Gastrocnemius medialis (tissue), 4 donors: ENCODE measurements at regions not wholly inside any gene's neighbourhood (a gene's known extent, or its start where the extent isn't known, plus 50 kb on each side); places are given as distances from the start of the nearest gene placed in this dataset.

Source experiments
- ATAC-seq, 2 donors: fragments of 150-250 bp; one replicate each; pipeline ENCODE4 v1.9.1; 2016
- DNase-seq, 2 donors: peaks; one replicate each; pipeline ENCODE4 v3.0.0-alpha.2; 2019
- H3K27ac ChIP-seq, 4 donors: fragments of 200-600 bp; sonication (generic); 1 replicate in 1 of 4; 2 replicates in 3 of 4; pipeline ENCODE4 v1.5.1; 2016 to 2018; ENCODE audit warnings: mild to moderate bottlenecking in 2 of 4, moderate library complexity in 1 of 4
- H3K27me3 ChIP-seq, 3 donors: fragments of 200-600 bp; sonication (generic) in 2 of 3; 1 replicate in 1 of 3; 2 replicates in 2 of 3; pipeline versions ENCODE4 v1.5.1 to v1.6.0; 2016 to 2019; ENCODE audit warnings: mild to moderate bottlenecking in 1 of 3, moderate library complexity in 1 of 3
- H3K36me3 ChIP-seq, 2 donors: fragments of 200-600 bp; sonication (generic) in 1 of 2; one replicate each; pipeline ENCODE4 v1.5.1; 2017 to 2018
- H3K4me1 ChIP-seq, 2 donors: fragments of 200-600 bp; sonication (generic) in 1 of 2; one replicate each; pipeline ENCODE4 v1.5.1; 2016 to 2017; ENCODE audit warnings: mild to moderate bottlenecking in 2 of 2
- H3K4me3 ChIP-seq, 4 donors: fragments of 200-600 bp; sonication (generic) in 3 of 4; 1 replicate in 1 of 4; 2 replicates in 3 of 4; pipeline ENCODE4 v1.5.1; 2016 to 2019; ENCODE audit warnings: mild to moderate bottlenecking in 2 of 4
- H3K9me3 ChIP-seq, 3 donors: fragments of 200-600 bp; sonication (generic) in 2 of 3; 1 replicate in 1 of 3; 2 replicates in 2 of 3; pipeline ENCODE4 v1.5.1; 2016 to 2019
- POLR2A ChIP-seq, 2 donors: fragments of 450-650 bp; IDR thresholded peaks; one replicate each; pipeline ENCODE4 v1.6.1; 2017; ENCODE audit warnings: antibody characterized with exemption in 2 of 2, mild to moderate bottlenecking in 2 of 2, moderate library complexity in 2 of 2
- in situ Hi-C, 4 donors: fragments of 200-750 bp; cut with MboI; loops; one replicate each; pipeline versions ENCODE4 v1.15.0 to v1.8.0; 2017; ENCODE audit warnings: low sequenced_read_pairs in 4 of 4
- intact Hi-C: fragments of 100-400 bp; cut with DNase I; formaldehyde crosslinking; loops from one replicate; pipeline ENCODE4 v1.15.1; 2023; ENCODE audit warnings: low total_unique reads
- TF ChIP-seq, protein P1 (sequence below), 5 experiments: fragments of 450-650 bp in 3 of 5; fragments of 200-600 bp in 2 of 5; sonication (generic) in 2 of 5; IDR thresholded peaks in 4 of 5; conservative IDR thresholded peaks in 1 of 5; 1 replicate in 4 of 5; 2 replicates in 1 of 5; pipeline ENCODE4 v1.5.1; 2016 to 2019; ENCODE audit warnings: antibody characterized with exemption in 5 of 5, mild to moderate bottlenecking in 3 of 5, moderate library complexity in 3 of 5

DNA sequence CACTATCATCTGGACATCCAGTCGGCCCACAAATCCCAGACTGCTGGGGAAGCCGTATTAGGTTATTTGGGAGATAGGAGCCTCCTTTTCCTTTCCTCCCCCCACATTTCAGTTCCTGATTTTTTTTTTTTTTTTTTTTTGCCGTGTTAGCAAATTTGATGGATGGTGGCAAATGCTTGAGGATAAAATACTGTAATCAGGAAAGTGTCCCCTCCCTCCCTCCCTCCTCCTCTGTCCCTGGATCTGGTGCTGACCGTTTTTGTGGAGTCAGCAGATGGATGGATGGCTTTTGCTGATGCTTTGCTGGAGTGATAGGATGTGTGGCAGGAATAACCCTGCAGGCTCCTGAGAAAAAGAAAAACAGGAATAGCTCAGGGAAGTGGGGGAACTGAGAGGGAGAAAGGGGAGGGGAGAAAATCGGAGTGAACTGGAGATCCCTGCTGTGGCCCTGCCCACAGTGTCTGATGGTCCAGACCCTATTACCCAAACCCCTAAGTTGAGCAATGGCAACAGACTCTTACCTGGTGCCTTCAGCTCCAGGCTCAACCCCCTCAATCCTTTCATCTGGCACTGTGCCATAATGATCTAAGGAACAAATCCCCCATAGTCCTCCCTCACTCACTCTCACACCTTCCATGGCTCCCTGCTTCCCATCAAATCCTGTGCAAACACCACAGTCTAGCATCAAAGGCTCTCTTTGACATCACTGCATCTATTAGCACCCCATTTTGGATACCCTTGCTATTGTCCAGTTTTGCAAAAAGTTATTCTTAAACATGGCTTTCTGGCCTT, 277.3 kb upstream of the CHD6 start:
- Histone ChIP-seq H3K27me3 (no peaks in the 10 kb centered on the region), H3K4me3 (no peak overlapping the region), H3K9me3 (no peaks in the 10 kb centered on the region), H3K4me1 (no peaks in the 10 kb centered on the region), H3K27ac (no peak overlapping the region), H3K36me3 (no peaks in the 10 kb centered on the region)
- DNase-seq (no peak), ATAC-seq (no peak)
- TF ChIP-seq, protein P1, sequence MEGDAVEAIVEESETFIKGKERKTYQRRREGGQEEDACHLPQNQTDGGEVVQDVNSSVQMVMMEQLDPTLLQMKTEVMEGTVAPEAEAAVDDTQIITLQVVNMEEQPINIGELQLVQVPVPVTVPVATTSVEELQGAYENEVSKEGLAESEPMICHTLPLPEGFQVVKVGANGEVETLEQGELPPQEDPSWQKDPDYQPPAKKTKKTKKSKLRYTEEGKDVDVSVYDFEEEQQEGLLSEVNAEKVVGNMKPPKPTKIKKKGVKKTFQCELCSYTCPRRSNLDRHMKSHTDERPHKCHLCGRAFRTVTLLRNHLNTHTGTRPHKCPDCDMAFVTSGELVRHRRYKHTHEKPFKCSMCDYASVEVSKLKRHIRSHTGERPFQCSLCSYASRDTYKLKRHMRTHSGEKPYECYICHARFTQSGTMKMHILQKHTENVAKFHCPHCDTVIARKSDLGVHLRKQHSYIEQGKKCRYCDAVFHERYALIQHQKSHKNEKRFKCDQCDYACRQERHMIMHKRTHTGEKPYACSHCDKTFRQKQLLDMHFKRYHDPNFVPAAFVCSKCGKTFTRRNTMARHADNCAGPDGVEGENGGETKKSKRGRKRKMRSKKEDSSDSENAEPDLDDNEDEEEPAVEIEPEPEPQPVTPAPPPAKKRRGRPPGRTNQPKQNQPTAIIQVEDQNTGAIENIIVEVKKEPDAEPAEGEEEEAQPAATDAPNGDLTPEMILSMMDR (IDR thresholded peaks at IDR 0.05 in 4 of 5, conservative IDR thresholded peaks at IDR 0.05 in 1 of 5), result no peak
- TF ChIP-seq POLR2A (IDR thresholded peaks at IDR 0.05), result no peak
- in situ Hi-C loops, result loop anchor here in 1 of 4 donors (25.0 kb wide), 1 partner anchor 1292 kb away; the partner anchor contains the start of gene PTPRT
- intact Hi-C loops, result no loop called here

DNA sequence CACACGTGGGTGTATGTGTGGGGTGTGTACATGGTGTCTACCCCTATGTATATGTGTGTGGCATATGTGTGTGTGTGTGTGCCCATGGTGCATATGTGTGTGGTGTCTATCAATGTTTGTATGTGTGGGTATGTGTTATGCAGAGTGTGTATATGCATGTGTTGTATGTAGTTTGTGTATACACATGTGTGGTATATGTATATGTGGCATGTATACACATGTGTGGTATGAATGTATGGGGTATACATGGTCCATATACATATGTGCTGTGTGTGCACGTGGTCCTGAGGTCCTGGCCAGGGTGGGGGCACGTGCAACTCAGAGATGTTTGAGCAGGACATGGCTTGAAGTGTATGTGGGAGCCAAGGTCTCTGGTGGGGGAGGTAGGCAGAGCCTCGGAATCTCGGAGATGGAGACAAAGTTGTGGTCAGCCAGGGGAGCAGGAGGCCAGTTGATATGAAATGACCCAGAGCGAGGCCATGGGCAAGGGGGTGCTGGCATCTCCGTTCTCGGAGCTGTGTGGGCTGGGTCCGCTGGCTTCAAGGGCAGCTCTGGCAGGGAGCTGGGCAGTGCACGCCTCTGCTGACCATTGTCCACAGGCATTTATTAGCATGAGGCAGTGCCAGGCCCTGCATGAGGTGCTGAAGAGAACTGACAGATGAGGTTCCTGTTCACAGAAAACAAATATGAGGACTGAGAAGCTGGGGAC, 276.2 kb upstream of the CHD6 start:
- Histone ChIP-seq H3K36me3 (no peaks in the 10 kb centered on the region), H3K27me3 (no peaks in the 10 kb centered on the region), H3K4me3 (no peak overlapping the region), H3K4me1 (no peaks in the 10 kb centered on the region), H3K27ac (no peak overlapping the region), H3K9me3 (no peaks in the 10 kb centered on the region)
- intact Hi-C loops, result no loop called here
- no peak for TF ChIP-seq POLR2A (IDR thresholded peaks at IDR 0.05)
- TF ChIP-seq, protein P1 (IDR thresholded peaks at IDR 0.05 in 4 of 5, conservative IDR thresholded peaks at IDR 0.05 in 1 of 5), result no peak
- no peak for ATAC-seq
- no peak for DNase-seq
- in situ Hi-C loops, result loop anchor here in 1 of 4 donors (25.0 kb wide), 1 partner anchor 1293 kb away; the partner anchor contains the start of gene PTPRT

DNA sequence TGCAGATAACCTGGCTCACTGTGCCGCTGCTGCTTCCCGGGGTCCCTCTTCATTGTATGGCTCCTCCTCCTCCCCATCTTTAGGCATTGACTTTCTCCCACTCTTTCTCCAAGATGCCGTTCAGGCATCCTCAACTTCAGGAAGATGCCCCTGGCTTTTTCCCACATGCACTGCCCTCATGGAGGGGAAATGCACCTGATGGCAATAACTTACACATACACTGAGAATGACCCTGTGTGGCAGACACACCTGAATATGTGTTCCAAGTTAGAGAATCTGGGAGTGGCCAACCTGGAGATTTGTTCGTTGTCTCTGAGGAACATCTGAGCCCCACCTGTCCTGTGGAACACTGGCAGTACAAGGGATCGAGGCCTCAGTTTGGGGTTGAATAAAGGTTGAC, 273.9 kb upstream of the CHD6 start:
- H3K4me1 ChIP-seq, result no peaks in the 10 kb centered on the region
- TF ChIP-seq, protein P1 (IDR thresholded peaks at IDR 0.05 in 4 of 5, conservative IDR thresholded peaks at IDR 0.05 in 1 of 5), result no peak
- intact Hi-C loops (no loop called here), in situ Hi-C loops (loop anchor here in 1 of 4 donors (25.0 kb wide), 1 partner anchor 1295 kb away; the partner anchor contains the start of gene PTPRT)
- H3K36me3 ChIP-seq, result no peaks in the 10 kb centered on the region
- DNase-seq (no peak), ATAC-seq (no peak)
- H3K27ac ChIP-seq, result no peak overlapping the region
- no peaks in the 10 kb centered on the region for H3K9me3 ChIP-seq
- no peaks in the 10 kb centered on the region for H3K27me3 ChIP-seq
- no peak overlapping the region for H3K4me3 ChIP-seq

DNA sequence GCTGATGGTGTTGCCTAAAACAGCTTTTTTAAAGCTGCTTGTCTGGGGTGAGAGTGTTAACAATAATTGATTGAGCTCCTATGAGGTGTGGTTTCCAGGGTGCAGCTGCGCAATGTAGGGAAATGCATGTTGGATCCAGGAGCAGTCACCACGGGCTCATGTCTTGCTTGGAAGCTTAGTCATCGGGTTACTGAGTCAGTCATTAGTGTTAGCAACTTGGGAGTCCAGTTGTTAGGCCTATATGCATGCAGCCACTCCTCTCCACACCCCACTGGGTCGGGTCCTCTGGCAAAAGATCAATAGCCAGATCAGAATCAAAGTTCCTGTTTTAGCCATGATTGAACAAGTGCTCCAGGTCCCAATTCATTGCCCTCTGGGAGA, 271.7 kb upstream of the CHD6 start:
- DNase-seq (no peak), ATAC-seq (no peak)
- Histone ChIP-seq H3K27ac (no peak overlapping the region), H3K4me3 (no peak overlapping the region), H3K9me3 (no peaks in the 10 kb centered on the region), H3K27me3 (no peaks in the 10 kb centered on the region), H3K36me3 (no peaks in the 10 kb centered on the region), H3K4me1 (no peaks in the 10 kb centered on the region)
- in situ Hi-C loops (loop anchor here in 1 of 4 donors (25.0 kb wide), 1 partner anchor 1297 kb away; the partner anchor contains the start of gene PTPRT), intact Hi-C loops (no loop called here)
- TF ChIP-seq, protein P1 (IDR thresholded peaks at IDR 0.05 in 4 of 5, conservative IDR thresholded peaks at IDR 0.05 in 1 of 5), result no peak
- TF ChIP-seq POLR2A (IDR thresholded peaks at IDR 0.05), result no peak
